GM23338 (cell line): ENCODE measurements at regions not wholly inside any gene's neighbourhood (a gene's known extent, or its start where the extent isn't known, plus 50 kb on each side); places are given as distances from the start of the nearest gene placed in this dataset.

Source experiments
- ATAC-seq: fragments of 200-7000 bp; cut with Tn5 transposase; 3 replicates; pipeline ENCODE4 v1.9.1; 2020
- DNase-seq: peaks from one replicate; pipeline ENCODE4 v3.0.0-alpha.2; 2015; ENCODE audit warnings: low spot score
- H2AFZ ChIP-seq: fragments of 200-600 bp; sonication (generic); 2 replicates; pipeline ENCODE4 v1.8.0; 2016; ENCODE audit warnings: antibody characterized with exemption, mild to moderate bottlenecking, moderate library complexity
- H3F3A ChIP-seq: fragments of 200-600 bp; sonication (generic); replicated peaks from 2 replicates; pipeline ENCODE4 v1.8.0; 2017; ENCODE audit warnings: antibody characterized with exemption, mixed run types, low read depth
- H3K27ac ChIP-seq: fragments of 200-600 bp; sonication (generic); 2 replicates; pipeline ENCODE4 v1.6.1; 2016; ENCODE audit warnings: low read depth
- H3K27me3 ChIP-seq: fragments of 200-600 bp; sonication (generic); 2 replicates; pipeline ENCODE4 v1.8.0; 2016; ENCODE audit warnings: mild to moderate bottlenecking, mixed run types, moderate library complexity; ENCODE audit not compliant: insufficient read depth
- H3K36me3 ChIP-seq: fragments of 200-600 bp; sonication (generic); 2 replicates; pipeline ENCODE4 v1.8.0; 2016; ENCODE audit warnings: mild to moderate bottlenecking; ENCODE audit not compliant: insufficient read depth
- H3K4me1 ChIP-seq: fragments of 200-600 bp; sonication (generic); 2 replicates; pipeline ENCODE4 v1.8.0; 2016; ENCODE audit warnings: mild to moderate bottlenecking, moderate library complexity; ENCODE audit not compliant: insufficient read depth
- H3K4me2 ChIP-seq: fragments of 200-600 bp; sonication (generic); 2 replicates; pipeline ENCODE4 v1.7.1; 2017; ENCODE audit warnings: mixed run types
- H3K4me3 ChIP-seq: fragments of 200-600 bp; sonication (generic); 2 replicates; pipeline ENCODE4 v1.6.1; 2016; ENCODE audit warnings: mixed run types
- H3K79me2 ChIP-seq: fragments of 200-600 bp; sonication (generic); replicated peaks from 2 replicates; pipeline ENCODE4 v1.8.0; 2017; ENCODE audit warnings: mild to moderate bottlenecking; ENCODE audit not compliant: insufficient read depth
- H3K9me2 ChIP-seq: fragments of 200-600 bp; sonication (generic); 2 replicates; pipeline ENCODE4 v1.8.0; 2017; ENCODE audit not compliant: insufficient read depth
- H4K20me1 ChIP-seq: fragments of 200-600 bp; sonication (generic); replicated peaks from 2 replicates; pipeline ENCODE4 v1.8.0; 2017; ENCODE audit warnings: mild to moderate bottlenecking; ENCODE audit not compliant: insufficient read depth
- H3K27ac Mint-ChIP-seq: 2 replicates; pipeline ENCODE4 v1.8.0; 2020; ENCODE audit warnings: inconsistent platforms, mild to moderate bottlenecking, moderate library complexity, mixed read lengths
- H3K27me3 Mint-ChIP-seq: 3 replicates; pipeline ENCODE4 v1.8.0; 2022; ENCODE audit warnings: low read depth, mild to moderate bottlenecking, moderate library complexity, mixed read lengths, inconsistent platforms; ENCODE audit not compliant: insufficient read depth, poor library complexity
- H3K36me3 Mint-ChIP-seq: 3 replicates; pipeline ENCODE4 v1.8.0; 2021; ENCODE audit warnings: low read depth, mild to moderate bottlenecking, inconsistent platforms, moderate library complexity, mixed read lengths
- H3K4me1 Mint-ChIP-seq: 3 replicates; pipeline ENCODE4 v1.8.0; 2020; ENCODE audit warnings: mild to moderate bottlenecking, inconsistent platforms, mixed read lengths
- H3K4me3 Mint-ChIP-seq: 3 replicates; pipeline ENCODE4 v1.8.0; 2021; ENCODE audit warnings: moderate library complexity, mild to moderate bottlenecking, inconsistent platforms, mixed read lengths
- H3K9me3 Mint-ChIP-seq: 3 replicates; pipeline ENCODE4 v1.8.0; 2020; ENCODE audit warnings: moderate library complexity, mild to moderate bottlenecking, inconsistent platforms, mixed read lengths
- CREB1 ChIP-seq: fragments of 250-450 bp; sonication (Bioruptor Pico); IDR thresholded peaks from 2 replicates; pipeline ENCODE4 v1.5.0; 2020; ENCODE audit warnings: low read depth, mild to moderate bottlenecking, moderate library complexity
- CTCF ChIP-seq, 2 experiments: fragments of 200-600 bp in 1 of 2; sonication (generic) in 1 of 2; conservative IDR thresholded peaks; 2 replicates each; pipeline versions ENCODE4 v1.5.1 to v1.6.1; 2016 to 2017; ENCODE audit warnings: antibody characterized with exemption in 2 of 2, low read depth in 2 of 2, mild to moderate bottlenecking in 2 of 2, moderate library complexity in 1 of 2
- ETS1 ChIP-seq: IDR thresholded peaks from 2 replicates; pipeline ENCODE4 v1.6.1; 2016; ENCODE audit warnings: antibody characterized with exemption
- EZH2 ChIP-seq: fragments of 200-600 bp; sonication (generic); IDR thresholded peaks from one replicate; pipeline ENCODE4 v1.8.0; 2017; ENCODE audit warnings: antibody characterized with exemption, mild to moderate bottlenecking, low read depth; ENCODE audit not compliant: unreplicated experiment
- EZH2phosphoT487 ChIP-seq: fragments of 200-600 bp; sonication (generic); IDR thresholded peaks from one replicate; pipeline ENCODE4 v1.8.1; 2018; ENCODE audit warnings: antibody characterized with exemption; ENCODE audit not compliant: unreplicated experiment
- JUNB ChIP-seq: IDR thresholded peaks from one replicate; pipeline ENCODE4 v1.6.1; 2016; ENCODE audit warnings: antibody characterized with exemption; ENCODE audit not compliant: unreplicated experiment
- NANOG ChIP-seq: IDR thresholded peaks from 2 replicates; pipeline ENCODE4 v1.6.1; 2016; ENCODE audit warnings: antibody characterized with exemption, borderline replicate concordance
- POLR2AphosphoS5 ChIP-seq: IDR thresholded peaks from 2 replicates; pipeline ENCODE4 v1.6.1; 2016; ENCODE audit warnings: antibody characterized with exemption, low read depth
- REST ChIP-seq: IDR thresholded peaks from one replicate; pipeline ENCODE4 v1.6.1; 2018; ENCODE audit warnings: antibody characterized with exemption; ENCODE audit not compliant: unreplicated experiment
- STAT1 ChIP-seq: IDR thresholded peaks from one replicate; pipeline ENCODE4 v1.6.1; 2016; ENCODE audit warnings: antibody characterized with exemption; ENCODE audit not compliant: unreplicated experiment
- ZNF114 ChIP-seq: fragments of 250-450 bp; sonication (Bioruptor Pico); IDR thresholded peaks from 2 replicates; pipeline ENCODE4 v1.5.0; 2020; ENCODE audit warnings: mild to moderate bottlenecking, moderate library complexity
- ZNF331 ChIP-seq: fragments of 250-450 bp; sonication (Bioruptor Pico); IDR thresholded peaks from 2 replicates; pipeline ENCODE4 v1.5.0; 2020; ENCODE audit warnings: low read depth, mild to moderate bottlenecking, moderate library complexity
- ZNF462 ChIP-seq: fragments of 250-450 bp; sonication (Bioruptor Pico); IDR thresholded peaks from 2 replicates; pipeline ENCODE4 v1.5.0; 2020; ENCODE audit warnings: mild to moderate bottlenecking, moderate library complexity

GRCh38 chr6:21885532-21886114 lies 292.1 kb downstream of the SOX4 start:
- peak overlapping the region; percentile 64; the same call in 1 of the 2 replicates for H3K27ac ChIP-seq

More at GRCh38 chr6:21885532-21886114, 292.1 kb downstream of the SOX4 start:
- ATAC-seq (peak; percentile 43), DNase-seq (no peak)
- peaks cover 9% of the 10 kb centered on the region; the same call in 2 of the 3 replicates for H3K36me3 Mint-ChIP-seq
- H3K9me3 Mint-ChIP-seq, result peaks cover 3% of the 10 kb centered on the region; the same call in 2 of the 3 replicates
- Histone ChIP-seq H3F3A (no peaks in the 10 kb centered on the region), H3K27me3 (no peaks in the 10 kb centered on the region), H3K79me2 (peaks cover 72% of the 10 kb centered on the region), H4K20me1 (peaks cover 9% of the 10 kb centered on the region; the same call in 1 of the 2 replicates), H3K4me1 (peaks cover 16% of the 10 kb centered on the region), H3K4me2 (0 out of 2 replicates have a peak overlapping the region, but pooled peaks have one; percentile 8), H3K9me2 (no peaks in the 10 kb centered on the region), H2AFZ (no peak overlapping the region), H3K4me3 (no peak overlapping the region), H3K36me3 (no peaks in the 10 kb centered on the region)
- TF ChIP-seq ETS1, result no peak
- TF ChIP-seq EZH2phosphoT487, result no peak
- TF ChIP-seq CREB1 (CRISPR knock-in tag), result no peak
- no peak for TF ChIP-seq ZNF114 (CRISPR knock-in tag)
- TF ChIP-seq ZNF331 (CRISPR knock-in tag), result no peak
- no peak for TF ChIP-seq STAT1
- no peak for TF ChIP-seq REST
- TF ChIP-seq NANOG, result no peak
- TF ChIP-seq EZH2, result no peak
- no peak for TF ChIP-seq POLR2AphosphoS5
- TF ChIP-seq ZNF462 (CRISPR knock-in tag), result no peak
- no peak for TF ChIP-seq JUNB
- TF ChIP-seq CTCF (conservative IDR thresholded peaks at IDR 0.05; ENCODE audit: low read depth in 2 of 2), result no peak
- H3K27ac Mint-ChIP-seq, result no peak overlapping the region
- peaks cover 3% of the 10 kb centered on the region for H3K27me3 Mint-ChIP-seq
- no peak overlapping the region for H3K4me3 Mint-ChIP-seq
- H3K4me1 Mint-ChIP-seq, result peaks cover 5% of the 10 kb centered on the region; the same call in 2 of the 3 replicates
